Right atrium auricular region (tissue), 2 donors: ENCODE measurements at regions not wholly inside any gene's neighbourhood (a gene's known extent, or its start where the extent isn't known, plus 50 kb on each side); places are given as distances from the start of the nearest gene placed in this dataset.
A peak's percentile ranks its signal among the peaks of the same experiment; 100 is the strongest.

Experiments used
- DNase-seq: peaks from one replicate; pipeline ENCODE4 v3.0.0-alpha.2; 2019; ENCODE audit warnings: low spot score
- H3K27ac ChIP-seq, 2 donors: fragments of 200-600 bp; sonication (generic); 1 replicate in 1 of 2; 2 replicates in 1 of 2; pipeline ENCODE4 v1.5.1; 2016 to 2019
- H3K27me3 ChIP-seq, 2 donors: fragments of 200-600 bp; sonication (generic); one replicate each; pipeline versions ENCODE4 v1.5.1 to v1.6.0; 2017 to 2019
- H3K36me3 ChIP-seq: fragments of 200-600 bp; sonication (generic); one replicate; pipeline ENCODE4 v1.5.1; 2016
- H3K4me1 ChIP-seq, 2 donors: fragments of 200-600 bp; sonication (generic); one replicate each; pipeline versions ENCODE4 v1.5.1 to v1.6.0; 2017 to 2019
- H3K4me3 ChIP-seq, 2 donors: fragments of 200-600 bp; sonication (generic); 1 replicate in 1 of 2; 2 replicates in 1 of 2; pipeline ENCODE4 v1.5.1; 2017 to 2019; ENCODE audit warnings: mild to moderate bottlenecking in 1 of 2, moderate library complexity in 1 of 2
- H3K9me3 ChIP-seq, 2 donors: fragments of 200-600 bp; sonication (generic); one replicate each; pipeline ENCODE4 v1.5.1; 2019
- TF ChIP-seq, protein P1 (sequence below), 2 donors: fragments of 200-600 bp; sonication (generic); IDR thresholded peaks; one replicate each; pipeline ENCODE4 v1.5.1; 2019; ENCODE audit warnings: antibody characterized with exemption in 2 of 2

DNA sequence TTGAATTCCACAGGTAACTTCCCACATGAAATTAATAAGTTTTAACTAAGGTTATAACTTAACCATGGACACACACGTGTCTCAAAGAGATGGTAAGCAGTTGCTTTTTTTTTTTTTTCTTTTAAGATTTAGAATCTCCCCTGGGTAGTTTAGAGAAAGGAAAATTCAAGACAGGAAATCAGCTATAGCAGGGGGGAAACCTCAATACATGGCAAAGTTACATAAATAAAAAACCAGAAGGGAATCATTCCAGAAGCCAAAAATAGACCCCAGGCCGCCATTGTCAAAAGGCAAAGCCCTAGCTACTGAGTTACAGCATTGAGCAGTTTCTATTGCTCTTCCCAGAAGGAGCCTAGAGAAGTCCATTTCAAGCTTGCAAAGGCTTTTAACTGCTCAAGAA lies 91.5 kb upstream of the ZNF236 start:
- Histone ChIP-seq H3K27me3 (no peaks in the 10 kb centered on the region), H3K4me1 (no peaks in the 10 kb centered on the region), H3K9me3 (peaks cover 0 to 14% of the 10 kb centered on the region in 2 donors), H3K36me3 (no peaks in the 10 kb centered on the region), H3K27ac (no peak overlapping the region), H3K4me3 (no peak overlapping the region)
- no peak for DNase-seq
- TF ChIP-seq, protein P1, sequence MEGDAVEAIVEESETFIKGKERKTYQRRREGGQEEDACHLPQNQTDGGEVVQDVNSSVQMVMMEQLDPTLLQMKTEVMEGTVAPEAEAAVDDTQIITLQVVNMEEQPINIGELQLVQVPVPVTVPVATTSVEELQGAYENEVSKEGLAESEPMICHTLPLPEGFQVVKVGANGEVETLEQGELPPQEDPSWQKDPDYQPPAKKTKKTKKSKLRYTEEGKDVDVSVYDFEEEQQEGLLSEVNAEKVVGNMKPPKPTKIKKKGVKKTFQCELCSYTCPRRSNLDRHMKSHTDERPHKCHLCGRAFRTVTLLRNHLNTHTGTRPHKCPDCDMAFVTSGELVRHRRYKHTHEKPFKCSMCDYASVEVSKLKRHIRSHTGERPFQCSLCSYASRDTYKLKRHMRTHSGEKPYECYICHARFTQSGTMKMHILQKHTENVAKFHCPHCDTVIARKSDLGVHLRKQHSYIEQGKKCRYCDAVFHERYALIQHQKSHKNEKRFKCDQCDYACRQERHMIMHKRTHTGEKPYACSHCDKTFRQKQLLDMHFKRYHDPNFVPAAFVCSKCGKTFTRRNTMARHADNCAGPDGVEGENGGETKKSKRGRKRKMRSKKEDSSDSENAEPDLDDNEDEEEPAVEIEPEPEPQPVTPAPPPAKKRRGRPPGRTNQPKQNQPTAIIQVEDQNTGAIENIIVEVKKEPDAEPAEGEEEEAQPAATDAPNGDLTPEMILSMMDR (IDR thresholded peaks at IDR 0.05), result no peak

DNA sequence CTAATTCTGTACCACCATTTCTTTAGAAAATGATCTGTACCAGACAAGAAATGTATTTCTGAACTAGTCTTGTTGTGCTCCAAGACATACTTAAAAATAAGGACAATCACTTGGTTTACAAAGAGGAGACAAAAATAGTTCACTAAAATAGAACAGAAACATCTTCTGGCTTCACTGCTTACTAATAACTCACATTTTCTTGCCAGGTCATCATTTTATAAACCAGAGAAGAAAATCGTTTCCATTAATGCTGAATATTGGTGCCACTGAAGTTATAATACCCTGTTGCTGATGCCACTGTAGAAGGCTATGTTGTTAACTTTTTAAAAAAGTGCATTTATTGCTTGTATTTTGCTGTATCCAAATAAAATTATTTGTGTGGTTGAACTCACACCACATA lies 94.8 kb upstream of the ZNF236 start:
- Histone ChIP-seq H3K27ac (no peak overlapping the region), H3K4me1 (no peaks in the 10 kb centered on the region), H3K4me3 (no peak overlapping the region), H3K36me3 (no peaks in the 10 kb centered on the region), H3K9me3 (peaks cover 0 to 14% of the 10 kb centered on the region in 2 donors), H3K27me3 (no peaks in the 10 kb centered on the region)
- DNase-seq, result no peak
- TF ChIP-seq, protein P1 (IDR thresholded peaks at IDR 0.05), result no peak

DNA sequence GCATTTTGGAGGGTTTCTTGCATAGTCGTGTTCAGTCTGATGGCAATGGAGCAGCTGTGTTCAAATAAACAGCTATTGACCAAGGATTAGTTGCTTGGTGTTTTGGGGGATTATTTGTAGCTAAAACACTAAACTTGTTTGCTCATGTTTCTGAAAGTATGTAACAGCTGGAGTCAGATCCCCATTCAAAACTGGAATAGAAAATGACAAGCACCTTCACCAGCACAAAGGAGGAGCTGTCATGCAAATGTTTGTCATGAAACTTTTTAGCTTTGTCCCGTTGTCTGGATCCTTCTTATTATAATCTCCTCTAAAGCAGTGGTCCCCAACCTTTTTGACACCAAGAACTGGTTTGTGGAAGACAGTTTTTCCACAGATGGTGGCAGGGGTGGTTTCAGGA lies 96.9 kb upstream of the ZNF236 start:
- no peak overlapping the region for H3K4me3 ChIP-seq
- no peaks in the 10 kb centered on the region for H3K36me3 ChIP-seq
- TF ChIP-seq, protein P1 (IDR thresholded peaks at IDR 0.05), result no peak
- DNase-seq, result no peak
- peaks cover 0 to 14% of the 10 kb centered on the region in 2 donors for H3K9me3 ChIP-seq
- no peaks in the 10 kb centered on the region for H3K27me3 ChIP-seq
- H3K27ac ChIP-seq, result no peak overlapping the region
- H3K4me1 ChIP-seq, result no peaks in the 10 kb centered on the region

DNA sequence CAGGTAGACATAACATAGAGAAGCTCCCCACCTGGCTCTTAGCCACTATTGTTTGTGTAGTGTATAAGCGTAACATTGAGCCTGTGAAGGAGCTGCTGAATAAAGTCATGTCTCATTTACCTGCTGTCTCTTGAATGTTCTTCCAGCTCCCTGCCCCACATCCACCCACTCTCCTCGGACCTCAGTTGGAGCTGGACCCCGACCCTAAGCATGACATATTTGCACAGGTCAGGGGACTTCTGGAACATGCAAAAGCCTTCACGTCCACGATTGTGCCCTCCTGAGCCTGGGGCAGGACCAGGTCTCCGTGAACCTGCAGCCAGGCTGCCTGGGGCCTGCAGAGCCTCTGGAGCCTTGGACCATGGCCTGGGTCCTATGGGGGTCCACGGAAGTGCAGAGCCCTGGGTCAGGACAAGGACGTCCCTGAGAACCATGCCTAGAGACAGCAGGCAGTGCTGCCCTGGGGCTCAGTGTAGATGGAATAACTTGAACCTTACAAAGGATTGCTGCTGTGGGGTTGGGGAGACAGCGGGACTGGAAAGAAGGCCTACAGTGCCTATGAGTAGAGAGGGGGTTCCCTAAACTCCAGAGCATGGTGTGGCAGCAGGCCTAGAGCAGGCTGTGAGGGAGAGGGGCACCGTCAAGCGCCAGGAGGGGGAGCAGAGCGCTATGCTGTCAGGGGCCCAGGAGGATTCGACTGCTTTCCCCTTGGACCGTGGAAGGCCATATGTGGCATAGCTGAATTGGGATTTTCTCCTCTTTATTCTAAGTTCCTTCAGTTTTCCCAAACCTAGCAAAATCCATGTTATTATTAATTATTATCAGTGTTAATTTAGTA lies 99.9 kb upstream of the ZNF236 start:
- no peaks in the 10 kb centered on the region for H3K36me3 ChIP-seq

DNA sequence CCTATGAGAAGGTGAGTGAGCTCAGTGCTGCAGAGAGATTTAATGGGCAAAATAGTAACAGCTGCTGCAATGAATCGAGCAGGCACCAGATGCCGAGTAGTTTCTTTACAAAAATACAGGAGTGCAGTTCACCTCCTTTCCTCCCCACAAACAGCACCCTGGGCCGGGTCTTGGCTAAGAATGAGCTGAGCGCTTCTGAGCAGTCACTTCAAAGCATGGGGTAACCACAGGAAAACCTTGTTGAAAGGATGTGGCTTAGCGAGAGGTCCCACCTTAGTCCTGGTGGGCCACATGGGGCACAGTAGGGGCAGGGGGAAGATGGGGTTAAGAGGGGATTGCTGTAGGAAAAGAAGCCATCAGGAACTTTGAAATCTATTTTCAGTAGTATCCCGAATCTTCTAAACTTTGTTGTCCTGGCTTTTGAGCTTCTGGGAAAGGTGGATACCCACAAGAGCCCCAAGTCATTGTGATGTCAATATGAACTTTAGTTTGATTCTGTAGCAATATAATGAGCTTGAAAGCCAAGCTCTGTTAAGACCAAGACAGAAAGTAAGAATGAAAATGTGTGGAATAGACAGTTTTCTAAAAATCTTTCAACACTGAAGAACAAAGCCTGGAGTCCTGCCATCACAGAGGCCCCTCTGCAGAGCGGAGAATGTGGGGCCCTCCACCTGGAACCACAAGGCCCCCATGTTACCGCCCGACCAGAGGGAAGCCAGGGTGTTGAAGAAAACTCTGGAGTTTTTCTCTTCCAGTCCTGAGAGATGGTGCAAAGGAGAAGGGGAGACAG lies 101.0 kb upstream of the ZNF236 start:
- H3K4me1 ChIP-seq, result no peaks in the 10 kb centered on the region
- TF ChIP-seq, protein P1 (IDR thresholded peaks at IDR 0.05), result no peak
- no peak overlapping the region for H3K4me3 ChIP-seq
- H3K27me3 ChIP-seq, result no peaks in the 10 kb centered on the region
- no peaks in the 10 kb centered on the region for H3K9me3 ChIP-seq
- H3K27ac ChIP-seq, result no peak overlapping the region
- no peaks in the 10 kb centered on the region for H3K36me3 ChIP-seq
- peak; percentile 9 for DNase-seq

More for the DNA sequence above, 99.9 kb upstream of the ZNF236 start:
- Histone ChIP-seq H3K27ac (no peak overlapping the region), H3K9me3 (no peaks in the 10 kb centered on the region), H3K27me3 (no peaks in the 10 kb centered on the region), H3K4me1 (no peaks in the 10 kb centered on the region), H3K4me3 (no peak overlapping the region)
- TF ChIP-seq, protein P1 (IDR thresholded peaks at IDR 0.05), result no peak
- DNase-seq, result no peak
